RWPE2 (cell line): ENCODE measurements at regions not wholly inside any gene's neighbourhood (a gene's known extent, or its start where the extent isn't known, plus 50 kb on each side); places are given as distances from the start of the nearest gene placed in this dataset.

Experiments
- ATAC-seq: fragments of 200-7000 bp; cut with Tn5 transposase; 3 replicates; pipeline ENCODE4 v1.9.1; 2021; ENCODE audit warnings: low read depth
- DNase-seq: peaks from one replicate; pipeline ENCODE4 v3.0.0-alpha.2; 2020; ENCODE audit warnings: low spot score
- H3K27ac ChIP-seq: fragments of 450-650 bp; 2 replicates; pipeline ENCODE4 v1.5.1; 2017; ENCODE audit warnings: mild to moderate bottlenecking; ENCODE audit not compliant: poor library complexity, severe bottlenecking
- H3K27me3 ChIP-seq: fragments of 250-450 bp; sonication (Bioruptor Pico); 2 replicates; pipeline ENCODE4 v1.5.1; 2021; ENCODE audit warnings: mild to moderate bottlenecking, moderate library complexity; ENCODE audit not compliant: insufficient read depth, poor library complexity, severe bottlenecking
- H3K36me3 ChIP-seq: fragments of 250-450 bp; sonication (Bioruptor Pico); 2 replicates; pipeline ENCODE4 v1.5.1; 2020; ENCODE audit warnings: low read depth, mild to moderate bottlenecking, moderate library complexity
- H3K4me1 ChIP-seq: fragments of 250-450 bp; sonication (Bioruptor Pico); 2 replicates; pipeline ENCODE4 v1.5.1; 2021; ENCODE audit warnings: mild to moderate bottlenecking, moderate library complexity; ENCODE audit not compliant: insufficient read depth, poor library complexity, severe bottlenecking
- H3K4me3 ChIP-seq: fragments of 250-450 bp; sonication (Bioruptor Pico); 2 replicates; pipeline ENCODE4 v1.5.1; 2021; ENCODE audit warnings: mild to moderate bottlenecking, moderate library complexity; ENCODE audit not compliant: severe bottlenecking
- H3K9me3 ChIP-seq: fragments of 250-450 bp; sonication (Bioruptor Pico); 2 replicates; pipeline ENCODE4 v1.5.1; 2021; ENCODE audit warnings: mild to moderate bottlenecking, moderate library complexity; ENCODE audit not compliant: severe bottlenecking
- TF ChIP-seq, protein P1 (sequence below): fragments of 450-650 bp; IDR thresholded peaks from one replicate; pipeline ENCODE4 v1.5.1; 2017; ENCODE audit warnings: mild to moderate bottlenecking, moderate library complexity; ENCODE audit not compliant: poor library complexity, severe bottlenecking

DNA sequence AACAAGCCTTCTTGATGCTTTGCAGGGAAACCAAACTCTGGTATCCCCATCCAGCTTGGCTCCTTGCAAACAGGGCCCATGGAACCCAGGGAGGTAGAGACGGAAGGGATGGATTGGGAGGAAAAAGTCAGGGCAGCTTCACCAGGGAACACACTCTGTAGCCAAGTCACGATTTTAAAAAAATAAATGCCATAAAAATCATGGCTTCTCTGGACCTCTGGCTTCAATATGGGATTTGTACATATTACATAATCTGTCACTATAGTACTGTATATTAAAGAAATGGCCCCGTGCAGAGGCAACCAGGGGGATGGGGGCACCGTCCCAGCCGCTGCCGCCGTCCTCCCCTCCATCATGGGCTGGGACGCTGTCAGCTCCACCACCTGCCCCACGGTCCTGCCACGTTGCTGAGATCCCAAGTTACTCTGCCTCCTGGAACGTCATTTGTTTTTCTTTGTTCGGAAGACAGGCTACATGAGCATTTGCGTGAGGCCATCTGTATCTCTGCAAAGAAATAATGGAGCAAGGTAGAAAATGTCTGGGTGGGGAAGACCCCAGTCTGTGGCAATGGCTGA lies 313.3 kb downstream of the ZNF536 start:
- no peak overlapping the region for H3K4me3 ChIP-seq
- H3K27ac ChIP-seq = no peak overlapping the region
- DNase-seq (no peak), ATAC-seq (no peak)
- H3K4me1 ChIP-seq = no peaks in the 10 kb centered on the region
- peaks cover 20% of the 10 kb centered on the region for H3K27me3 ChIP-seq
- TF ChIP-seq, protein P1, sequence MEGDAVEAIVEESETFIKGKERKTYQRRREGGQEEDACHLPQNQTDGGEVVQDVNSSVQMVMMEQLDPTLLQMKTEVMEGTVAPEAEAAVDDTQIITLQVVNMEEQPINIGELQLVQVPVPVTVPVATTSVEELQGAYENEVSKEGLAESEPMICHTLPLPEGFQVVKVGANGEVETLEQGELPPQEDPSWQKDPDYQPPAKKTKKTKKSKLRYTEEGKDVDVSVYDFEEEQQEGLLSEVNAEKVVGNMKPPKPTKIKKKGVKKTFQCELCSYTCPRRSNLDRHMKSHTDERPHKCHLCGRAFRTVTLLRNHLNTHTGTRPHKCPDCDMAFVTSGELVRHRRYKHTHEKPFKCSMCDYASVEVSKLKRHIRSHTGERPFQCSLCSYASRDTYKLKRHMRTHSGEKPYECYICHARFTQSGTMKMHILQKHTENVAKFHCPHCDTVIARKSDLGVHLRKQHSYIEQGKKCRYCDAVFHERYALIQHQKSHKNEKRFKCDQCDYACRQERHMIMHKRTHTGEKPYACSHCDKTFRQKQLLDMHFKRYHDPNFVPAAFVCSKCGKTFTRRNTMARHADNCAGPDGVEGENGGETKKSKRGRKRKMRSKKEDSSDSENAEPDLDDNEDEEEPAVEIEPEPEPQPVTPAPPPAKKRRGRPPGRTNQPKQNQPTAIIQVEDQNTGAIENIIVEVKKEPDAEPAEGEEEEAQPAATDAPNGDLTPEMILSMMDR = no peak
- no peaks in the 10 kb centered on the region for H3K36me3 ChIP-seq
- no peaks in the 10 kb centered on the region for H3K9me3 ChIP-seq

DNA sequence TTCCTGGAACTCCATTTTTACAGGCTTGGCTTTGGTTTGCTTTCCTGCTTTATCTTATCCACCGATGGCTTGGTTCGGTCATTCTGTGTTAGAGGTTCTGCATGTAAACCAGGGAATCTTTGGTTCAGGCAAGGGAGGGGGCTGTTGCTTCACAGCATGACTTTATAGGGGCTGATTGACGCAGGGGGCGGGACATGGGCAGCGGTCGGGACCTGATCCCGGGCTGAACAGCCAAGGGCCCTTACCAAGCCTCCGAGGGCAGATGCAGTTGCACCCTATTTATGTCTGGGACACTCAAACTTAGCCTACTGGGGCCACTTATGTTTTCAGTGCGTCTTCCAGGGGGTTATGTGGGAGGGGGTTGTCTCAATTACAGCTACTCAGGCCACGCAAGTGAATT lies 312.4 kb downstream of the ZNF536 start:
- no peaks in the 10 kb centered on the region for H3K4me1 ChIP-seq
- no peaks in the 10 kb centered on the region for H3K36me3 ChIP-seq
- TF ChIP-seq, protein P1 = no peak
- no peak for ATAC-seq
- H3K4me3 ChIP-seq = no peak overlapping the region
- DNase-seq = no peak
- H3K27me3 ChIP-seq = peaks cover 21% of the 10 kb centered on the region
- no peaks in the 10 kb centered on the region for H3K9me3 ChIP-seq
- no peak overlapping the region for H3K27ac ChIP-seq

DNA sequence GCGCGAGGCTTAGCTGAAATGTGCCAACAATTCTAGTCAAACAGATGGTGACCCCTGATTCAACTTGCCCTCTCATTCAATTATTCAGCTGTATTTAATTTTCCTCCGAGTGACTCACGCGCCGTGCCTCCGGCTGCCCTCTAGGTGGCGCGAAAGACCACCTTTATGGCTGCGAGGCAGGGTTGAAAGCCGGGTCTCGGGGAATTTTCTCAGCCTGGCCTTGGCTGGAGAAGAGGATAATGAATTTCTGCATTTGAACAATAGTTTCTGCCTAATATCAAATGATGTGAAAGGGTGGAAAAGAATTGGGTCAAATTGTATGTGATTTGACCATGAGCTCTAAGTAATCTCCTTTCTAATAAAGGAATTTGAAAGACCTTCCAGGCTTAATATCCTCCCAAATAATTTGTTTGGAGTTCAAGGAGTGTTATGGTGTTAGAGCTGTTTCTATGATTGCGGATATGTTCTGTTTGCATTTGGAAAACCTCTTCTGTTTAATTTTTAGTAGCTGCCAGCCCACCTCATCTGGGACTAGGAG lies 310.9 kb downstream of the ZNF536 start:
- H3K4me3 ChIP-seq = no peak overlapping the region
- TF ChIP-seq, protein P1 = peak; percentile 88
- H3K4me1 ChIP-seq = no peaks in the 10 kb centered on the region
- peaks cover 25% of the 10 kb centered on the region for H3K27me3 ChIP-seq
- ATAC-seq (peak; percentile 67), DNase-seq (no peak)
- no peaks in the 10 kb centered on the region for H3K36me3 ChIP-seq
- H3K27ac ChIP-seq = no peak overlapping the region
- no peaks in the 10 kb centered on the region for H3K9me3 ChIP-seq

DNA sequence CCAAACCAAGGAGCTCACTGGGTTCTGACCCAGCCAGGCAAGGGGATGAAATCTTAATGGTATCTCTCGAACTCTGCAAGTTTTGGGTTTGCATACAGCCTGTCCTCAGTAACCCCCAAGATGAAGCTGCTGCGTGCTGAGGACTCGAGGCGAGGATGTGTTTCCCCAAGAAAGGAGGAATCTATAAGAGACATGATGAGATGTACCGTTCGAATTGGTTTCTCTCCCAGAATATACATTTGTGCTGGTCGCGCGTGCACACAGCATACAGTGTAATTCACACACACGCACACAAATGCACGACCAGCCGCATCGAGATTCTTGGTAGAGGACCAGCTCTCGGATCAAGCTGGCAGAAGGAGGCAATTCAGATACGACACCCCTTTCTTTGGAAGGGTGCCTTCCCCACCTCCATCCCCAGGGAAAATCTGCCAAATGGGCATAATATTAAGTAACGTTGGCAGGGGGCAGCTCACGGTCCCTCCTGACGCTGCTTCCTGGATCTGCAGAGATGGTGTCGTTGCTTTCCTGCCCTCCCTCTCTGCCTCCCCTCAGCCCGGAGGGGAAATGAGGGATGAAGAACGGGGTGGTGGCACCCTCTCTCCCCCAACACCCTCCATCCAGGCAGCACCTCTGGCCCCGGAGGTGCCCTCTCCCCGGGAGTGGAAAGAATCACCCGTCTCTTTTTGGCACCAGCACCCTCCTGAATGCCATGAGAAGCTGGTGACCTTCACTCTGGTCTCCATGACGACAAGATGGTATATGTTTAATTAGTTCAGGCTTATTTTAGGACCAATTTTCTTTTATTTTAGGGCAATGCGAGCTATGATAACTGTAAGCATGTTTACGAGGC lies 310.2 kb downstream of the ZNF536 start:
- Histone ChIP-seq H3K36me3 (no peaks in the 10 kb centered on the region), H3K27ac (no peak overlapping the region), H3K27me3 (peaks cover 25% of the 10 kb centered on the region), H3K9me3 (no peaks in the 10 kb centered on the region), H3K4me3 (no peak overlapping the region), H3K4me1 (no peaks in the 10 kb centered on the region)
- no peak for ATAC-seq
- TF ChIP-seq, protein P1 = no peak
- DNase-seq = no peak
